ENCODE measurements at regions not wholly inside any gene's neighbourhood (a gene's known extent, or its start where the extent isn't known, plus 50 kb on each side); places are given as distances from the start of the nearest gene placed in this dataset.

GRCh38 chrX:10064736-10065135, 92.0 kb upstream of the CLCN4 start:
- TF ChIP-seq POLR2A (IDR thresholded peaks at IDR 0.05): no peak
- no peak for TF ChIP-seq CTCF (IDR thresholded peaks at IDR 0.05)

All from heart left ventricle (tissue), 13 donors.